OCI-LY3 (cell line): ENCODE measurements at regions not wholly inside any gene's neighbourhood (a gene's known extent, or its start where the extent isn't known, plus 50 kb on each side); places are given as distances from the start of the nearest gene placed in this dataset.

Experiments
- CTCF ChIP-seq: fragments of 200-600, 300-600 bp; sonication (generic); IDR thresholded peaks from 2 replicates; pipeline ENCODE4 v1.5.1; 2014; ENCODE audit warnings: antibody characterized with exemption, low read length, low read depth
- EZH2phosphoT487 ChIP-seq: fragments of 200-600 bp; shearing (Covaris generic); IDR thresholded peaks from 2 replicates; pipeline ENCODE4 v1.6.1; 2018; ENCODE audit warnings: antibody characterized with exemption, mixed run types, low read depth

GRCh38 chr22:47380692-47381091 is 618.2 kb downstream of the TBC1D22A start:
- no peak for TF ChIP-seq CTCF
- TF ChIP-seq EZH2phosphoT487 = no peak
